Glutamatergic neuron (in vitro differentiated cells): ENCODE measurements at regions not wholly inside any gene's neighbourhood (a gene's known extent, or its start where the extent isn't known, plus 50 kb on each side); places are given as distances from the start of the nearest gene placed in this dataset.

ENCODE experiments used
- DNase-seq: peaks from one replicate; pipeline ENCODE4 v3.0.0; 2022
- H3K27ac Mint-ChIP-seq: one replicate; pipeline ENCODE4 v1.8.0; 2020; ENCODE audit warnings: mild to moderate bottlenecking, mixed read lengths, inconsistent platforms; ENCODE audit not compliant: unreplicated experiment
- H3K27me3 Mint-ChIP-seq: one replicate; pipeline ENCODE4 v1.8.0; 2020; ENCODE audit warnings: mild to moderate bottlenecking, moderate library complexity, mixed read lengths, inconsistent platforms; ENCODE audit not compliant: unreplicated experiment
- H3K36me3 Mint-ChIP-seq: one replicate; pipeline ENCODE4 v1.8.0; 2020; ENCODE audit warnings: mild to moderate bottlenecking, mixed read lengths, inconsistent platforms; ENCODE audit not compliant: unreplicated experiment
- H3K4me1 Mint-ChIP-seq: one replicate; pipeline ENCODE4 v1.8.0; 2020; ENCODE audit warnings: mild to moderate bottlenecking, low read depth, mixed read lengths, inconsistent platforms; ENCODE audit not compliant: unreplicated experiment
- H3K4me3 Mint-ChIP-seq: one replicate; pipeline ENCODE4 v1.8.0; 2020; ENCODE audit warnings: mild to moderate bottlenecking, mixed read lengths, inconsistent platforms; ENCODE audit not compliant: unreplicated experiment
- H3K9me3 Mint-ChIP-seq: one replicate; pipeline ENCODE4 v1.8.0; 2020; ENCODE audit warnings: mild to moderate bottlenecking, moderate library complexity, mixed read lengths, inconsistent platforms; ENCODE audit not compliant: unreplicated experiment
- CTCF ChIP-seq: fragments of 200-600 bp; sonication (generic); IDR thresholded peaks from one replicate; pipeline ENCODE4 v1.5.0; 2021; ENCODE audit not compliant: partially characterized antibody, unreplicated experiment

- Mint-ChIP-seq H3K4me3 (no peak overlapping the region), H3K27ac (no peak overlapping the region), H3K27me3 (no peaks in the 10 kb centered on the region), H3K36me3 (no peaks in the 10 kb centered on the region), H3K4me1 (no peaks in the 10 kb centered on the region), H3K9me3 (no peaks in the 10 kb centered on the region)
- no peak for DNase-seq
- no peak for TF ChIP-seq CTCF
Measured at GRCh38 chr13:84413016-84413415, 530.7 kb upstream of the SLITRK1 start.

GRCh38 chr13:84405286-84405685, 523.0 kb upstream of the SLITRK1 start:
- no peak overlapping the region for H3K27ac Mint-ChIP-seq
- H3K36me3 Mint-ChIP-seq: peaks cover 4% of the 10 kb centered on the region
- H3K4me3 Mint-ChIP-seq: no peak overlapping the region
- no peak for DNase-seq
- H3K4me1 Mint-ChIP-seq: no peaks in the 10 kb centered on the region
- no peaks in the 10 kb centered on the region for H3K9me3 Mint-ChIP-seq
- no peak for TF ChIP-seq CTCF
- no peaks in the 10 kb centered on the region for H3K27me3 Mint-ChIP-seq

- H3K4me3 Mint-ChIP-seq: no peak overlapping the region
- DNase-seq: no peak
- no peaks in the 10 kb centered on the region for H3K4me1 Mint-ChIP-seq
- peaks cover 4% of the 10 kb centered on the region for H3K9me3 Mint-ChIP-seq
- H3K27ac Mint-ChIP-seq: no peak overlapping the region
- no peak for TF ChIP-seq CTCF
- no peaks in the 10 kb centered on the region for H3K27me3 Mint-ChIP-seq
- H3K36me3 Mint-ChIP-seq: peaks cover 4% of the 10 kb centered on the region
Measured at GRCh38 chr13:84400706-84401105, 518.4 kb upstream of the SLITRK1 start.

GRCh38 chr13:84399320-84400085, 517.2 kb upstream of the SLITRK1 start:
- TF ChIP-seq CTCF: no peak
- Mint-ChIP-seq H3K27ac (no peak overlapping the region), H3K36me3 (peaks cover 9% of the 10 kb centered on the region), H3K4me1 (no peaks in the 10 kb centered on the region), H3K9me3 (peaks cover 4% of the 10 kb centered on the region), H3K27me3 (no peaks in the 10 kb centered on the region), H3K4me3 (no peak overlapping the region)
- DNase-seq: no peak

GRCh38 chr13:84393981-84394625, 511.8 kb upstream of the SLITRK1 start:
- no peak for TF ChIP-seq CTCF
- no peaks in the 10 kb centered on the region for H3K4me1 Mint-ChIP-seq
- peaks cover 5% of the 10 kb centered on the region for H3K36me3 Mint-ChIP-seq
- H3K9me3 Mint-ChIP-seq: peaks cover 7% of the 10 kb centered on the region
- no peaks in the 10 kb centered on the region for H3K27me3 Mint-ChIP-seq
- no peak for DNase-seq
- no peak overlapping the region for H3K27ac Mint-ChIP-seq
- no peak overlapping the region for H3K4me3 Mint-ChIP-seq
